DND-41 (cell line): ENCODE measurements at regions not wholly inside any gene's neighbourhood (a gene's known extent, or its start where the extent isn't known, plus 50 kb on each side); places are given as distances from the start of the nearest gene placed in this dataset.

ENCODE experiments used
- ATAC-seq: fragments of 200-7000 bp; cut with Tn5 transposase; 3 replicates; pipeline ENCODE4 v1.9.1; 2021; ENCODE audit warnings: low read depth; ENCODE audit not compliant: insufficient read depth
- DNase-seq: peaks from one replicate; pipeline ENCODE4 v3.0.0-alpha.2; 2020
- H2AFZ ChIP-seq: 2 replicates; pipeline ENCODE4 v1.6.0; 2012; ENCODE audit warnings: low read depth, low read length
- H3K27ac ChIP-seq: 2 replicates; pipeline ENCODE4 v1.5.1; 2012; ENCODE audit warnings: low read length, inconsistent platforms
- H3K27me3 ChIP-seq: fragments of 200-600 bp; sonication (generic); 2 replicates; pipeline ENCODE4 v1.6.0; 2012; ENCODE audit warnings: low read length, mild to moderate bottlenecking, inconsistent platforms; ENCODE audit not compliant: insufficient read depth, poor library complexity
- H3K36me3 ChIP-seq: 2 replicates; pipeline ENCODE4 v1.5.1; 2012; ENCODE audit warnings: low read length, inconsistent platforms; ENCODE audit not compliant: insufficient read depth
- H3K4me1 ChIP-seq: 2 replicates; pipeline ENCODE4 v1.5.1; 2012; ENCODE audit warnings: mild to moderate bottlenecking, low read length; ENCODE audit not compliant: insufficient read depth
- H3K4me2 ChIP-seq: 2 replicates; pipeline ENCODE4 v1.6.0; 2012; ENCODE audit warnings: mild to moderate bottlenecking, moderate library complexity, low read length, inconsistent platforms; ENCODE audit not compliant: insufficient read depth
- H3K4me3 ChIP-seq, 2 experiments: fragments of 200-600 bp in 1 of 2; shearing (Covaris generic) in 1 of 2; 2 replicates each; pipeline ENCODE4 v1.5.1; 2012 to 2016; ENCODE audit warnings: inconsistent platforms in 2 of 2, low read length in 2 of 2, mild to moderate bottlenecking in 2 of 2, low read depth in 1 of 2, moderate library complexity in 1 of 2
- H3K79me2 ChIP-seq: 2 replicates; pipeline ENCODE4 v1.6.0; 2012; ENCODE audit warnings: low read length, inconsistent platforms; ENCODE audit not compliant: insufficient read depth
- H3K9ac ChIP-seq: 2 replicates; pipeline ENCODE4 v1.6.0; 2012; ENCODE audit warnings: low read depth, mild to moderate bottlenecking, inconsistent platforms, low read length, moderate library complexity
- H3K9me3 ChIP-seq: 2 replicates; pipeline ENCODE4 v1.5.1; 2012; ENCODE audit warnings: low read length, moderate library complexity, mild to moderate bottlenecking, inconsistent platforms; ENCODE audit not compliant: insufficient read depth, severe bottlenecking
- H4K20me1 ChIP-seq: 2 replicates; pipeline ENCODE4 v1.6.0; 2012; ENCODE audit warnings: low read length; ENCODE audit not compliant: insufficient read depth
- EZH2 ChIP-seq: IDR thresholded peaks from 3 replicates; pipeline ENCODE4 v1.6.1; 2012; ENCODE audit warnings: borderline replicate concordance, low read depth, mild to moderate bottlenecking, moderate library complexity, low read length, inconsistent platforms; ENCODE audit not compliant: severe bottlenecking
- TF ChIP-seq, protein P1 (sequence below): IDR thresholded peaks from 2 replicates; pipeline ENCODE4 v1.5.1; 2012; ENCODE audit warnings: borderline replicate concordance, low read length, moderate library complexity, mild to moderate bottlenecking; ENCODE audit not compliant: poor library complexity, severe bottlenecking; ENCODE audit errors: extremely low read depth

DNA sequence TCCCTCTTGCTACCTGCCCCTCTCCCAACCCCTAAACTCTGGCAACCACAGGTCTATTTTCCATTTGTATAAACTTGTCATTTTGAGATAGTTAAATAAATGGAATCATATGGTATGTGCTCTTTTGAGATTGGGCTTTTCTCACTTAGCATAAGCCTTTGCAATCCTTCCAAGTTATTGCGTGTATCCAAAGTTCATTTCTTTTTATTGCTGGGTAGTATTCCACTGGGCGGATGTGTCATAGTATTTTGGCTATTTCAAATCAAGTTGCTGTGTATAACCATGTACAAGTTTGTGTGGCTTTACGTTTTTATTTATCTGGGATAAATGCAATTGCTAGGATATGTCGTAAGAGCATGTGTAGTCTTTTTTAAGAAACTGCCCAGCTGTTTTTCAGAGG is 55.5 kb upstream of the CUL3 start:
- no peaks in the 10 kb centered on the region for H3K79me2 ChIP-seq
- H3K4me3 ChIP-seq, result no peak overlapping the region
- no peak overlapping the region for H3K27ac ChIP-seq
- DNase-seq (no peak), ATAC-seq (no peak)
- H3K4me2 ChIP-seq, result no peak overlapping the region
- no peaks in the 10 kb centered on the region for H4K20me1 ChIP-seq
- TF ChIP-seq, protein P1, sequence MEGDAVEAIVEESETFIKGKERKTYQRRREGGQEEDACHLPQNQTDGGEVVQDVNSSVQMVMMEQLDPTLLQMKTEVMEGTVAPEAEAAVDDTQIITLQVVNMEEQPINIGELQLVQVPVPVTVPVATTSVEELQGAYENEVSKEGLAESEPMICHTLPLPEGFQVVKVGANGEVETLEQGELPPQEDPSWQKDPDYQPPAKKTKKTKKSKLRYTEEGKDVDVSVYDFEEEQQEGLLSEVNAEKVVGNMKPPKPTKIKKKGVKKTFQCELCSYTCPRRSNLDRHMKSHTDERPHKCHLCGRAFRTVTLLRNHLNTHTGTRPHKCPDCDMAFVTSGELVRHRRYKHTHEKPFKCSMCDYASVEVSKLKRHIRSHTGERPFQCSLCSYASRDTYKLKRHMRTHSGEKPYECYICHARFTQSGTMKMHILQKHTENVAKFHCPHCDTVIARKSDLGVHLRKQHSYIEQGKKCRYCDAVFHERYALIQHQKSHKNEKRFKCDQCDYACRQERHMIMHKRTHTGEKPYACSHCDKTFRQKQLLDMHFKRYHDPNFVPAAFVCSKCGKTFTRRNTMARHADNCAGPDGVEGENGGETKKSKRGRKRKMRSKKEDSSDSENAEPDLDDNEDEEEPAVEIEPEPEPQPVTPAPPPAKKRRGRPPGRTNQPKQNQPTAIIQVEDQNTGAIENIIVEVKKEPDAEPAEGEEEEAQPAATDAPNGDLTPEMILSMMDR, result no peak
- H3K9ac ChIP-seq, result no peak overlapping the region
- H3K4me1 ChIP-seq, result no peaks in the 10 kb centered on the region
- H3K9me3 ChIP-seq, result no peaks in the 10 kb centered on the region
- H2AFZ ChIP-seq, result no peak overlapping the region
- H3K36me3 ChIP-seq, result no peaks in the 10 kb centered on the region
- H3K27me3 ChIP-seq, result no peaks in the 10 kb centered on the region

DNA sequence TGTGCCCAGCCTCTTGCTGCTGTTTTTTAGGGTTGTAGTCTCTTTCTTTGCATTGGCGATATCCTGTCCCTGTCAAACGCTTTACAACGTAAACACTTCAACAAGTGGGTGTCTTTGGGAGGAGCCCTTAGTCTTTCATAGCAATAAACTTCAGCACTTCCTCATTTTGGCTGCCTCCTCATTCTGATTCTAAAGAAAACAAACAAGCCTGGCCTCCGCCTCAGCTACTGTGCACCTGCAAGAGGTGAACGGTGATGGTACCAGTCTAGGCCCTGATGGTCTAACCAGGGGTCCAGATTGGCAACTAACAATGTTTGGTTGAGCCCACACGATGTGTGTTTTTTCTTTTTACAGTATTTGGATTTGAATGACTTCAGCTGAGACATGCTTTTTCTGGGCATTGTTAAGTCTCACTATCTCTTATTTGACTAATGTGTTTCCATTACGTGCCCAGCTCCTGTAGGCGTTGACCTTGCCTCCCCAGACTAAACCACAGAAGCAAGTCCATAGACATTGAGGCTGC is 53.2 kb upstream of the CUL3 start:
- Histone ChIP-seq H3K9me3 (no peaks in the 10 kb centered on the region), H4K20me1 (no peaks in the 10 kb centered on the region), H3K4me3 (no peak overlapping the region), H2AFZ (no peak overlapping the region), H3K36me3 (no peaks in the 10 kb centered on the region), H3K27me3 (no peaks in the 10 kb centered on the region), H3K4me1 (no peaks in the 10 kb centered on the region), H3K27ac (no peak overlapping the region), H3K4me2 (no peak overlapping the region), H3K9ac (no peak overlapping the region), H3K79me2 (no peaks in the 10 kb centered on the region)
- no peak for DNase-seq
- ATAC-seq, result no peak
- TF ChIP-seq, protein P1, result no peak
- TF ChIP-seq EZH2, result no peak
